Heart left ventricle (tissue), 13 donors: ENCODE measurements at regions not wholly inside any gene's neighbourhood (a gene's known extent, or its start where the extent isn't known, plus 50 kb on each side); places are given as distances from the start of the nearest gene placed in this dataset.

Source experiments
- CTCF ChIP-seq, 12 donors: fragments of 200-600 bp; sonication (generic) in 4 of 12; IDR thresholded peaks; one replicate each; pipeline versions ENCODE4 v1.5.0 to v1.8.0; 2018 to 2022; ENCODE audit warnings: antibody characterized with exemption in 12 of 12, mild to moderate bottlenecking in 5 of 12
- POLR2A ChIP-seq, 2 donors: fragments of 450-650 bp; IDR thresholded peaks; one replicate each; pipeline ENCODE4 v1.6.1; 2017; ENCODE audit warnings: antibody characterized with exemption in 2 of 2, mild to moderate bottlenecking in 2 of 2, moderate library complexity in 2 of 2
- donor health status: ischemic (EF 13 %, LVEDD 7.1; RV severe dilation, severe dysfunction).
- donor health status: DM: no; HTN: yes; CAD: no.
- donor health status: DM: no; HTN: no; CAD: no.
- donor health status: ischemic (EF 25% LVEDD 6.9; RV normal size, moderate dysfunction).
- donor health status: ischemic (EF 25% LVEDD 5.7; RV mildly dilated, moderate dysfunction).
- donor health status: ischemic (EF 35%, LVEDD 5.7; RV mildly dilated, moderate dysfunction).
- donor health status: nonischemic (EF 11% LVEDD 7.7; RV severe dilation, severe dysfunction).
- donor health status: DM: yes; HTN: yes; CAD: no.
- donor health status: PGD.
- donor health status: ischemic (EF 29% LVEDD 5.4; RV normal size, mild dysfunction).
- donor health status: nonischemic (EF 23%, LVEDD 6.1; RV moderate dilation, normal function).

DNA sequence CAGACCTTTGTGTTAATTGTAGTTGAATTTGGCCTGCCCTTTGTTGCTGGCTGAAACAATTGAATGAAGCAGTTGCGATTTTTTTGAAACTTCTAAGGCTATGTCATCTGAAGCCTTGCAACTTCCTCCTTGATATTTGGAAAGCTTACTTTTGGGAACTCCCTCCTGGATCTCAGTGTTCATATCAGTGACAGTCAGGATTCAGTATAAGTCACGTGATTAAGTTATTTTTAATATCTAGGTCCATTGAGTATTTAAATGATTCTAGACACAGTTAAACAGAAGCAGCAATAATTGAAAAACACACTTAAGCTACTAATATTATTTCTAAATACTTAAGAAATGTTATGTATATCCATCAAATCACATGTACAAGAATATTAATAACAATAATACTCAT is 951.3 kb downstream of the GRIK2 start:
- TF ChIP-seq CTCF (IDR thresholded peaks at IDR 0.05) (no peak), POLR2A (IDR thresholded peaks at IDR 0.05) (no peak)
